ENCODE measurements at regions not wholly inside any gene's neighbourhood (a gene's known extent, or its start where the extent isn't known, plus 50 kb on each side); places are given as distances from the start of the nearest gene placed in this dataset.

DNA sequence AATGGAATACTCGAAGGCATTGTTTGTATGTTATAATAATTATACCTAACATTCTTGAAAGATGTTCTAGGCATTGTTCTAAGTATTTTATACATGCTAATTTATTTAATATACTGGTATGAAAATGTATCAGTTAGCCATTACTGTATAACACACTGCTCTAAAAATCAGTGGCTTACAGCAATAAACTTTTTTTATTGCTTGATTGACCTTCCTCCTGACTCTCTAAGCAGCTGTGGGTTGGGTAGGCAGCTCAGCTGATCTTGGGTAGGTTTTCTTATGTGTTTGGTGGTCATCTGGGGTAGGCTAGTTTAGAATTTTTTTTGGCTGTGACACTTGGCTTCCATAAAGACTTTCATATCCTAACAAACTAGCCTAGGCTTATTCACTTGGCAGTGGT lies 100.2 kb upstream of the SYT6 start:
- TF ChIP-seq EP300 (conservative IDR thresholded peaks at IDR 0.05; ENCODE audit: poor library complexity, severe bottlenecking), result no peak
- TF ChIP-seq, protein P1, sequence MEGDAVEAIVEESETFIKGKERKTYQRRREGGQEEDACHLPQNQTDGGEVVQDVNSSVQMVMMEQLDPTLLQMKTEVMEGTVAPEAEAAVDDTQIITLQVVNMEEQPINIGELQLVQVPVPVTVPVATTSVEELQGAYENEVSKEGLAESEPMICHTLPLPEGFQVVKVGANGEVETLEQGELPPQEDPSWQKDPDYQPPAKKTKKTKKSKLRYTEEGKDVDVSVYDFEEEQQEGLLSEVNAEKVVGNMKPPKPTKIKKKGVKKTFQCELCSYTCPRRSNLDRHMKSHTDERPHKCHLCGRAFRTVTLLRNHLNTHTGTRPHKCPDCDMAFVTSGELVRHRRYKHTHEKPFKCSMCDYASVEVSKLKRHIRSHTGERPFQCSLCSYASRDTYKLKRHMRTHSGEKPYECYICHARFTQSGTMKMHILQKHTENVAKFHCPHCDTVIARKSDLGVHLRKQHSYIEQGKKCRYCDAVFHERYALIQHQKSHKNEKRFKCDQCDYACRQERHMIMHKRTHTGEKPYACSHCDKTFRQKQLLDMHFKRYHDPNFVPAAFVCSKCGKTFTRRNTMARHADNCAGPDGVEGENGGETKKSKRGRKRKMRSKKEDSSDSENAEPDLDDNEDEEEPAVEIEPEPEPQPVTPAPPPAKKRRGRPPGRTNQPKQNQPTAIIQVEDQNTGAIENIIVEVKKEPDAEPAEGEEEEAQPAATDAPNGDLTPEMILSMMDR (IDR thresholded peaks at IDR 0.05; ENCODE audit: poor library complexity, severe bottlenecking), result no peak
- no peak for TF ChIP-seq TAF1 (IDR thresholded peaks at IDR 0.05; ENCODE audit: low read depth)
